PC-3 (cell line): ENCODE measurements at regions not wholly inside any gene's neighbourhood (a gene's known extent, or its start where the extent isn't known, plus 50 kb on each side); places are given as distances from the start of the nearest gene placed in this dataset.
A peak's percentile ranks its signal among the peaks of the same experiment; 100 is the strongest.

Experiments used
- ATAC-seq: fragments of 200-7000 bp; cut with Tn5 transposase; 2 replicates; pipeline ENCODE4 v1.9.1; 2020; ENCODE audit warnings: mild to moderate bottlenecking, moderate library complexity
- BruUV-seq: library from RNA; stranded (reverse); fragments of 400-500 nt; replicated peaks from 2 replicates; lab custom pipeline; 2021; lab: Mats Ljungman, UMichigan
- CTCF ChIA-PET: fragments of 300-600 bp; sonication (Branson Sonifier 250); formaldehyde crosslinking; loops from one replicate; lab custom pipeline; 2022; ENCODE audit warnings: antibody characterized with exemption; lab: Charles Lee
- POLR2A ChIA-PET: fragments of 300-600 bp; sonication (Branson Sonifier 250); formaldehyde crosslinking; loops from one replicate; lab custom pipeline; 2022; ENCODE audit warnings: antibody characterized with exemption; ENCODE audit not compliant: unreplicated experiment; lab: Charles Lee
- DNase-seq: peaks from one replicate; pipeline ENCODE4 v3.0.0-alpha.2; 2015
- H2AFZ ChIP-seq: fragments of 300-600 bp; sonication (generic); 2 replicates; pipeline ENCODE4 v1.6.0; 2016; ENCODE audit warnings: antibody characterized with exemption, low read length
- H3F3A ChIP-seq: fragments of 300-600 bp; sonication (generic); one replicate; pipeline ENCODE4 v1.6.0; 2017; ENCODE audit warnings: antibody characterized with exemption, low read length, control low read depth, mild to moderate bottlenecking; ENCODE audit not compliant: unreplicated experiment
- H3K27ac ChIP-seq: fragments of 300-600 bp; sonication (generic); 2 replicates; pipeline ENCODE4 v1.5.1; 2016; ENCODE audit warnings: mild to moderate bottlenecking, low read length
- H3K27me3 ChIP-seq: fragments of 300-600 bp; sonication (generic); 2 replicates; pipeline ENCODE4 v1.6.1; 2016; ENCODE audit warnings: low read length, mixed read lengths
- H3K36me3 ChIP-seq: fragments of 300-600 bp; sonication (generic); 2 replicates; pipeline ENCODE4 v1.6.1; 2016; ENCODE audit warnings: low read depth, mixed run types, low read length, mixed read lengths
- H3K4me1 ChIP-seq: fragments of 300-600 bp; sonication (generic); 2 replicates; pipeline ENCODE4 v1.5.1; 2016; ENCODE audit warnings: low read length; ENCODE audit not compliant: insufficient read depth
- H3K4me2 ChIP-seq: fragments of 300-600 bp; sonication (generic); 2 replicates; pipeline ENCODE4 v1.6.0; 2016; ENCODE audit warnings: low read length
- H3K4me3 ChIP-seq: fragments of 300-600 bp; sonication (generic); 2 replicates; pipeline ENCODE4 v1.5.1; 2016; ENCODE audit warnings: mild to moderate bottlenecking, low read length, mixed read lengths
- H3K79me2 ChIP-seq: fragments of 300-600 bp; sonication (generic); 2 replicates; pipeline ENCODE4 v1.6.1; 2017; ENCODE audit warnings: low read length, mixed read lengths
- H3K9ac ChIP-seq: fragments of 300-600 bp; sonication (generic); 2 replicates; pipeline ENCODE4 v1.6.0; 2016; ENCODE audit warnings: mild to moderate bottlenecking, low read length
- H3K9me2 ChIP-seq: fragments of 300-600 bp; sonication (generic); replicated peaks from 2 replicates; pipeline ENCODE4 v1.6.1; 2016; ENCODE audit warnings: mixed run types, low read length, mixed read lengths
- H3K9me3 ChIP-seq: fragments of 300-600 bp; sonication (generic); 2 replicates; pipeline ENCODE4 v1.6.1; 2016; ENCODE audit warnings: low read length, mixed read lengths
- H4K20me1 ChIP-seq: fragments of 300-600 bp; sonication (generic); 2 replicates; pipeline ENCODE4 v1.6.1; 2016; ENCODE audit warnings: low read length, mixed read lengths
- EZH2 ChIP-seq: fragments of 300-600 bp; sonication (generic); IDR thresholded peaks from one replicate; pipeline ENCODE4 v1.6.1; 2017; ENCODE audit warnings: antibody characterized with exemption, mild to moderate bottlenecking, low read length; ENCODE audit not compliant: unreplicated experiment
- EZH2phosphoT487 ChIP-seq: fragments of 300-600 bp; sonication (generic); IDR thresholded peaks from 2 replicates; pipeline ENCODE4 v1.6.1; 2018; ENCODE audit warnings: mild to moderate bottlenecking, antibody characterized with exemption, low read length, borderline replicate concordance
- intact Hi-C: fragments of 100-400 bp; cut with micrococcal nuclease; formaldehyde crosslinking; loops from 2 replicates; pipeline ENCODE4 v1.9.0; 2023
- TF ChIP-seq, protein P1 (sequence below): fragments of 300-600 bp; sonication (generic); conservative IDR thresholded peaks from 2 replicates; pipeline ENCODE4 v1.5.1; 2017; ENCODE audit warnings: antibody characterized with exemption, low read depth, mild to moderate bottlenecking, low read length

DNA sequence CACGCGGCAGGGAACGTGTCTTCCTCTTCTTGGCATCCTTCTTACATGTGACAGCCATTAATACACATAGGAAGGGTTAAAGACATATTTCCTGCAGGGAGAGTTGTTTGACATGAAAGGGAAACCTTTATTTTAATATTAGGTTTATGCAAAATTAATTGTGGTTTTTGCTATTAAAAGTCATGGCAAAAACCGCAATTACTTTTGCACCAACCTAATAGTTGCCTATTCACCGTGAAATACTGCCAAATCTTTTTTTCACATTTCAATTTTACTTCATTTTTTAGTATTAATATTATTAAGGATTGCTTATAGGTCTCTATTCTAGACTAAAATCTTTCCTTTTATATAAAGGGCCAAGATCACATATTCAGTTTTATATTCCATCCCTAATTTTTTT lies 230.4 kb upstream of the PITX2 start:
- Histone ChIP-seq H3K4me2 (no peak overlapping the region), H2AFZ (no peak overlapping the region), H3F3A (no peaks in the 10 kb centered on the region), H3K36me3 (no peaks in the 10 kb centered on the region), H3K9ac (no peak overlapping the region), H3K9me3 (no peaks in the 10 kb centered on the region), H3K27ac (no peak overlapping the region), H3K4me1 (no peaks in the 10 kb centered on the region), H3K27me3 (peaks cover 36% of the 10 kb centered on the region), H3K79me2 (no peaks in the 10 kb centered on the region), H4K20me1 (no peaks in the 10 kb centered on the region), H3K9me2 (no peaks in the 10 kb centered on the region), H3K4me3 (no peak overlapping the region)
- DNase-seq (no peak), ATAC-seq (no peak)
- TF ChIP-seq, protein P1, sequence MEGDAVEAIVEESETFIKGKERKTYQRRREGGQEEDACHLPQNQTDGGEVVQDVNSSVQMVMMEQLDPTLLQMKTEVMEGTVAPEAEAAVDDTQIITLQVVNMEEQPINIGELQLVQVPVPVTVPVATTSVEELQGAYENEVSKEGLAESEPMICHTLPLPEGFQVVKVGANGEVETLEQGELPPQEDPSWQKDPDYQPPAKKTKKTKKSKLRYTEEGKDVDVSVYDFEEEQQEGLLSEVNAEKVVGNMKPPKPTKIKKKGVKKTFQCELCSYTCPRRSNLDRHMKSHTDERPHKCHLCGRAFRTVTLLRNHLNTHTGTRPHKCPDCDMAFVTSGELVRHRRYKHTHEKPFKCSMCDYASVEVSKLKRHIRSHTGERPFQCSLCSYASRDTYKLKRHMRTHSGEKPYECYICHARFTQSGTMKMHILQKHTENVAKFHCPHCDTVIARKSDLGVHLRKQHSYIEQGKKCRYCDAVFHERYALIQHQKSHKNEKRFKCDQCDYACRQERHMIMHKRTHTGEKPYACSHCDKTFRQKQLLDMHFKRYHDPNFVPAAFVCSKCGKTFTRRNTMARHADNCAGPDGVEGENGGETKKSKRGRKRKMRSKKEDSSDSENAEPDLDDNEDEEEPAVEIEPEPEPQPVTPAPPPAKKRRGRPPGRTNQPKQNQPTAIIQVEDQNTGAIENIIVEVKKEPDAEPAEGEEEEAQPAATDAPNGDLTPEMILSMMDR = no peak
- TF ChIP-seq EZH2phosphoT487 (no peak), EZH2 (no peak)
- CTCF ChIA-PET = no interaction called here
- BruUV-seq = no TSS peak
- intact Hi-C loops = no loop called here
- POLR2A ChIA-PET = no interaction called here

DNA sequence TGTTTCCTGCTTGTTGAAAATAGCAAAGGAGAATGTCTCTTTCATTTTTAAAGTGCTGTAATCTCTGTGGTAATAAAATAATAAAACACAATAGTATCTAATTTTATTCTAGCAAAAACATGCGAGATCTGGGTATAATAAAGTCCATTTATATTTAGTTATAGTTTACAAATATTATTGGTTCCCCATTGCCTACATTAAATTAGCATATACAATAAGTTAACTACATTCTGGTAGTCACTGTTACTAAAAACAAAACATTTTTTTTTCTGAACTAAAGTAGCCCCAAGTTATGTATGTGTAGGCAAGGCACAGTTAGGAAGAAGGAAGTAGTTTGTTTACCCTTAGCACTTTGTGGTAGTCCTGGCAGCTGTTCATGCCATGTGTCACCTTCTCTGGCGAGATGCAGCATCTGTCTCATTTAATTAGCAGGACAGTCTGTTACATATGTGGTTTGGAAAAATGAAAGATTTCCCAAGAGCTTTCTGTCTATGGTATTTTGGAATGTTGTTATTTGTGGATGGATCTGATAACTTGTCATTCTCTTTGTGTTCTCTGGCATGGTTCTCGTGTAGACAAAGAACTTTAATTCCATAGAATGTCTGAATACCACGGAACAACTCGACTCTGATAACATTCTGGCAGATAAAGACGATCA lies 231.3 kb upstream of the PITX2 start:
- H3K9me3 ChIP-seq = no peaks in the 10 kb centered on the region
- H3K9me2 ChIP-seq = no peaks in the 10 kb centered on the region
- ATAC-seq (no peak), DNase-seq (peak; percentile 27)
- ChIA-PET CTCF (no interaction called here), POLR2A (no interaction called here)
- H3K36me3 ChIP-seq = no peaks in the 10 kb centered on the region
- H3K4me2 ChIP-seq = no peak overlapping the region
- H3K4me3 ChIP-seq = no peak overlapping the region
- intact Hi-C loops = no loop called here
- no peaks in the 10 kb centered on the region for H3F3A ChIP-seq
- no peak overlapping the region for H3K27ac ChIP-seq
- peaks cover 34% of the 10 kb centered on the region for H3K27me3 ChIP-seq
- H4K20me1 ChIP-seq = no peaks in the 10 kb centered on the region
- no peak overlapping the region for H3K9ac ChIP-seq
- TF ChIP-seq EZH2 = no peak
- no peak for TF ChIP-seq EZH2phosphoT487
- TF ChIP-seq, protein P1 = no peak
- BruUV-seq = no TSS peak
- H3K79me2 ChIP-seq = no peaks in the 10 kb centered on the region
- H3K4me1 ChIP-seq = no peaks in the 10 kb centered on the region
- H2AFZ ChIP-seq = no peak overlapping the region

DNA sequence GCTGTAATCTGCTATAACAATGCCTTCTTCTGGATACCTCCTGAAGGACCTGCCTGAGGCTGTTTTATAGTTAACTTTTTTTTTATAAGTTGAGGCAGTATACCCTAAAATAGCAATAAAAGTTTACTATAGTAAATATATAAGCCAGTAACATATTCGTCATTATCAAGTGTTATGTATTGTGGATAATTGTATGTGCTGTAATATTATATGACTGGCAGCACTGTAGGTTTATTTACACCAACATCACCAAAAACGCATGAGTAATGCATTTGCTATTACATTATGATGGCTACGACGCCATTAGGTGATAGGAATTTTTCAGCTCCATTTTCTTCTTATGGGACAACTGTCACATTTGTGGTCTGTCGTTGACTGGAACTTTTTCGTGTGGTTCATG lies 237.2 kb upstream of the PITX2 start:
- DNase-seq (no peak), ATAC-seq (no peak)
- H3F3A ChIP-seq = no peaks in the 10 kb centered on the region
- no peak overlapping the region for H3K9ac ChIP-seq
- H3K9me2 ChIP-seq = no peaks in the 10 kb centered on the region
- BruUV-seq = no TSS peak
- no peaks in the 10 kb centered on the region for H3K4me1 ChIP-seq
- peaks cover 7% of the 10 kb centered on the region; the same call in 1 of the 2 replicates for H3K27me3 ChIP-seq
- intact Hi-C loops = no loop called here
- H3K9me3 ChIP-seq = no peaks in the 10 kb centered on the region
- H3K27ac ChIP-seq = no peak overlapping the region
- H3K36me3 ChIP-seq = no peaks in the 10 kb centered on the region
- H4K20me1 ChIP-seq = no peaks in the 10 kb centered on the region
- no peak overlapping the region for H3K4me2 ChIP-seq
- no peaks in the 10 kb centered on the region for H3K79me2 ChIP-seq
- TF ChIP-seq EZH2 (no peak), EZH2phosphoT487 (no peak)
- TF ChIP-seq, protein P1 = no peak
- ChIA-PET CTCF (no interaction called here), POLR2A (no interaction called here)
- H3K4me3 ChIP-seq = no peak overlapping the region
- H2AFZ ChIP-seq = no peak overlapping the region
